Fibroblast of lung (primary cell): ENCODE measurements at regions not wholly inside any gene's neighbourhood (a gene's known extent, or its start where the extent isn't known, plus 50 kb on each side); places are given as distances from the start of the nearest gene placed in this dataset.
A peak's percentile ranks its signal among the peaks of the same experiment; 100 is the strongest.

ENCODE experiments used
- DNase-seq, 2 donors: peaks; one replicate each; pipeline versions ENCODE4 v3.0.0 to v3.0.0-alpha.2; 2010; ENCODE audit warnings: low read depth in 2 of 2
- H2AFZ ChIP-seq: 2 replicates; pipeline ENCODE4 v1.5.1; 2012; ENCODE audit warnings: low read length, control low read depth, inconsistent platforms
- H3K27ac ChIP-seq: 2 replicates; pipeline ENCODE4 v1.5.1; 2011; ENCODE audit warnings: low read length, control low read depth; ENCODE audit not compliant: insufficient read depth
- H3K27me3 ChIP-seq: 2 replicates; pipeline ENCODE4 v1.5.1; 2011; ENCODE audit warnings: mild to moderate bottlenecking, low read length; ENCODE audit not compliant: control insufficient read depth, insufficient read depth
- H3K36me3 ChIP-seq: 2 replicates; pipeline ENCODE4 v1.5.1; 2011; ENCODE audit warnings: low read length; ENCODE audit not compliant: control insufficient read depth, insufficient read depth
- H3K4me1 ChIP-seq: 2 replicates; pipeline ENCODE4 v1.5.1; 2011; ENCODE audit warnings: low read length; ENCODE audit not compliant: control insufficient read depth, insufficient read depth; ENCODE audit errors: extremely low read depth
- H3K4me2 ChIP-seq: 2 replicates; pipeline ENCODE4 v1.5.1; 2011; ENCODE audit warnings: low read length, control low read depth; ENCODE audit not compliant: insufficient read depth; ENCODE audit errors: extremely low read depth
- H3K4me3 ChIP-seq, 4 experiments: fragments of 200-600 bp in 1 of 4; sonication (generic) in 1 of 4; replicated peaks in 1 of 4; 2 replicates each; pipeline ENCODE4 v1.5.1; 2011 to 2016; ENCODE audit warnings: low read length in 4 of 4, low read depth in 3 of 4, mild to moderate bottlenecking in 3 of 4, control low read depth in 2 of 4, inconsistent platforms in 1 of 4, mixed read lengths in 1 of 4; ENCODE audit not compliant: insufficient read depth in 1 of 4; ENCODE audit errors: control extremely low read depth in 1 of 4
- H3K79me2 ChIP-seq: 2 replicates; pipeline ENCODE4 v1.5.1; 2012; ENCODE audit warnings: mild to moderate bottlenecking, low read length, inconsistent platforms; ENCODE audit not compliant: control insufficient read depth, insufficient read depth
- H3K9ac ChIP-seq: 2 replicates; pipeline ENCODE4 v1.5.1; 2011; ENCODE audit warnings: mild to moderate bottlenecking, low read length, control low read depth; ENCODE audit not compliant: insufficient read depth
- H3K9me3 ChIP-seq: 2 replicates; pipeline ENCODE4 v1.5.1; 2012; ENCODE audit warnings: low read depth, low read length; ENCODE audit not compliant: control insufficient read depth, insufficient read depth
- H4K20me1 ChIP-seq: 2 replicates; pipeline ENCODE4 v1.5.1; 2011; ENCODE audit warnings: low read length; ENCODE audit not compliant: control insufficient read depth, insufficient read depth; ENCODE audit errors: extremely low read depth
- CTCF ChIP-seq, 2 donors: IDR thresholded peaks in 1 of 2; conservative IDR thresholded peaks in 1 of 2; 1 replicate in 1 of 2; 2 replicates in 1 of 2; pipeline ENCODE4 v1.5.1; 2011 to 2012; ENCODE audit warnings: low read length in 2 of 2, control low read depth in 1 of 2, inconsistent platforms in 1 of 2, low read depth in 1 of 2, mild to moderate bottlenecking in 1 of 2
- EZH2 ChIP-seq: IDR thresholded peaks from 2 replicates; pipeline ENCODE4 v1.5.1; 2012; ENCODE audit warnings: low read length, control low read depth, mild to moderate bottlenecking; ENCODE audit errors: missing control alignments

DNA sequence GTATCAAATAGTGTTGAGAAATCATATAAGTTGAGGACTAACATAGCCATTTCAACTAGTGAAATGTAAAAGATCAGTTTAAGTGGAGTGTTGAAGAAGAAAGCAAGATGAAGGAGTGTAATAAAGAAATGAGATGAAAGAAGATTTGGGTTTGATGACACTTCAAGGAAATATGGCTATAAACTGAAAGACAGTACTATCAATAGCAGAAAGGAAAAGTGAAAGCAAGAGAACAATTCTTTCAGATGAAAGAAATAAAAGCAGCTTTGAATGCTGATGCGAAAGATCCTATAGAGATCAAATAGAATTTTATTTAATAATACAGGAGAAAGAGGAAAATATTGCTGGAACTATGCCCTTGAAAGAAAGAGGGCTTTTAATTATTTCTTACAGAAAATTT is 92.8 kb upstream of the PRSS16 start:
- Histone ChIP-seq H3K79me2 (no peaks in the 10 kb centered on the region), H3K4me3 (no peak overlapping the region), H3K36me3 (no peaks in the 10 kb centered on the region), H2AFZ (no peak overlapping the region), H3K27me3 (no peaks in the 10 kb centered on the region), H3K9me3 (no peaks in the 10 kb centered on the region), H3K27ac (no peak overlapping the region), H4K20me1 (no peaks in the 10 kb centered on the region), H3K9ac (no peak overlapping the region), H3K4me1 (no peaks in the 10 kb centered on the region), H3K4me2 (no peak overlapping the region)
- TF ChIP-seq CTCF (conservative IDR thresholded peaks at IDR 0.05 in 1 of 2, IDR thresholded peaks at IDR 0.05 in 1 of 2; ENCODE audit: low read depth in 1 of 2, low read length in 2 of 2) (no peak), EZH2 (no peak)
- DNase-seq = no peak

GRCh38 chr6:27156874-27157458 is 90.5 kb upstream of the PRSS16 start:
- H3K36me3 ChIP-seq = no peaks in the 10 kb centered on the region
- peak overlapping the region; percentile 62 to 66 (median 64) for H3K4me3 ChIP-seq
- no peak overlapping the region for H3K9ac ChIP-seq
- H3K4me2 ChIP-seq = peak overlapping the region; percentile 91
- H3K27ac ChIP-seq = no peak overlapping the region
- H3K79me2 ChIP-seq = no peaks in the 10 kb centered on the region
- no peaks in the 10 kb centered on the region for H4K20me1 ChIP-seq
- TF ChIP-seq CTCF (conservative IDR thresholded peaks at IDR 0.05 in 1 of 2, IDR thresholded peaks at IDR 0.05 in 1 of 2; ENCODE audit: low read depth in 1 of 2, low read length in 2 of 2) (no peak), EZH2 (no peak)
- H3K4me1 ChIP-seq = no peaks in the 10 kb centered on the region
- H3K27me3 ChIP-seq = no peaks in the 10 kb centered on the region
- H2AFZ ChIP-seq = peak overlapping the region; percentile 70
- no peaks in the 10 kb centered on the region for H3K9me3 ChIP-seq
- no peak for DNase-seq

- Histone ChIP-seq H4K20me1 (no peaks in the 10 kb centered on the region), H3K4me2 (peak overlapping the region; percentile 91), H3K36me3 (no peaks in the 10 kb centered on the region), H3K79me2 (no peaks in the 10 kb centered on the region), H3K4me3 (peak overlapping the region; percentile 62 to 66 (median 64)), H3K27me3 (no peaks in the 10 kb centered on the region), H3K4me1 (no peaks in the 10 kb centered on the region), H3K27ac (no peak overlapping the region), H3K9ac (no peak overlapping the region), H3K9me3 (no peaks in the 10 kb centered on the region), H2AFZ (peak overlapping the region; percentile 70)
- peak; percentile 68 to 72 for DNase-seq
- TF ChIP-seq EZH2 (no peak), CTCF (conservative IDR thresholded peaks at IDR 0.05 in 1 of 2, IDR thresholded peaks at IDR 0.05 in 1 of 2; ENCODE audit: low read depth in 1 of 2, low read length in 2 of 2) (peak; percentile 37 to 67)
Observed at GRCh38 chr6:27157459-27158315, 89.8 kb upstream of the PRSS16 start.
